IMR-90 (cell line): ENCODE measurements at regions not wholly inside any gene's neighbourhood (a gene's known extent, or its start where the extent isn't known, plus 50 kb on each side); places are given as distances from the start of the nearest gene placed in this dataset.

Experiments
- ATAC-seq: fragments of 200-7000 bp; cut with Tn5 transposase; 2 replicates; pipeline ENCODE4 v1.9.1; 2020; ENCODE audit warnings: low read depth, mild to moderate bottlenecking, moderate library complexity
- BruUV-seq: library from RNA; stranded (reverse); fragments of 400-500 nt; replicated peaks from 2 replicates; lab custom pipeline; 2021; lab: Mats Ljungman, UMichigan
- CTCF ChIA-PET: fragments of 300-600 bp; formaldehyde crosslinking; extraction: SDS; loops from one replicate; lab custom pipeline; 2021; ENCODE audit warnings: antibody characterized with exemption; lab: Yijun Ruan, JAX
- POLR2A ChIA-PET: fragments of 300-600 bp; sonication (Branson Sonifier 250); formaldehyde crosslinking; loops from one replicate; lab custom pipeline; 2022; ENCODE audit warnings: antibody characterized with exemption; ENCODE audit not compliant: unreplicated experiment; lab: Charles Lee
- DNase-seq: peaks from one replicate; pipeline ENCODE4 v3.0.0; 2013
- H2AFZ ChIP-seq: replicated peaks from 2 replicates; pipeline ENCODE3; 2013; ENCODE audit warnings: low read length, mild to moderate bottlenecking; ENCODE audit not compliant: poor library complexity
- H2AK5ac ChIP-seq: 2 replicates; pipeline ENCODE4 v1.6.1; 2013; ENCODE audit warnings: low read depth, low read length, inconsistent platforms
- H2AK9ac ChIP-seq: replicated peaks from 2 replicates; pipeline ENCODE3; 2013; ENCODE audit warnings: mild to moderate bottlenecking, low read depth, low read length, moderate library complexity; ENCODE audit not compliant: poor library complexity
- H2BK120ac ChIP-seq: 2 replicates; pipeline ENCODE4 v1.6.1; 2013; ENCODE audit warnings: low read depth, low read length, inconsistent platforms
- H2BK15ac ChIP-seq: 3 replicates; pipeline ENCODE4 v1.6.1; 2013; ENCODE audit warnings: low read depth, low read length, inconsistent platforms
- H2BK20ac ChIP-seq: 2 replicates; pipeline ENCODE4 v1.6.1; 2013; ENCODE audit warnings: low read depth, mild to moderate bottlenecking, inconsistent platforms, low read length, moderate library complexity
- H2BK5ac ChIP-seq: 2 replicates; pipeline ENCODE4 v1.6.1; 2013; ENCODE audit warnings: mild to moderate bottlenecking, low read depth, low read length, inconsistent platforms; ENCODE audit not compliant: poor library complexity, severe bottlenecking
- H3K14ac ChIP-seq: replicated peaks from 2 replicates; pipeline ENCODE4 v1.6.1; 2013; ENCODE audit warnings: low read depth, low read length, inconsistent platforms
- H3K18ac ChIP-seq: 2 replicates; pipeline ENCODE4 v1.6.1; 2013; ENCODE audit warnings: low read depth, low read length, control low read depth
- H3K23ac ChIP-seq: 2 replicates; pipeline ENCODE4 v1.6.1; 2013; ENCODE audit warnings: low read depth, low read length, inconsistent platforms
- H3K27ac ChIP-seq: 2 replicates; pipeline ENCODE4 v1.5.1; 2013; ENCODE audit warnings: mild to moderate bottlenecking, control low read depth, low read length; ENCODE audit not compliant: insufficient read depth
- H3K27me3 ChIP-seq: 2 replicates; pipeline ENCODE4 v1.6.1; 2013; ENCODE audit warnings: low read length; ENCODE audit not compliant: control insufficient read depth, insufficient read depth
- H3K36me3 ChIP-seq: 2 replicates; pipeline ENCODE4 v1.6.1; 2013; ENCODE audit warnings: low read length, mixed read lengths; ENCODE audit not compliant: control insufficient read depth, insufficient read depth
- H3K4ac ChIP-seq: 2 replicates; pipeline ENCODE4 v1.6.1; 2013; ENCODE audit warnings: low read depth, low read length, inconsistent platforms
- H3K4me1 ChIP-seq: 2 replicates; pipeline ENCODE4 v1.6.1; 2013; ENCODE audit warnings: low read length, mixed read lengths; ENCODE audit not compliant: control insufficient read depth, insufficient read depth
- H3K4me2 ChIP-seq: 2 replicates; pipeline ENCODE4 v1.6.1; 2013; ENCODE audit warnings: low read depth, mild to moderate bottlenecking, control low read depth, low read length, moderate library complexity
- H3K4me3 ChIP-seq: 2 replicates; pipeline ENCODE4 v1.5.1; 2013; ENCODE audit warnings: low read depth, mild to moderate bottlenecking, control low read depth, low read length, moderate library complexity; ENCODE audit not compliant: insufficient read depth
- H3K56ac ChIP-seq: 2 replicates; pipeline ENCODE4 v1.6.1; 2013; ENCODE audit warnings: low read length, inconsistent platforms; ENCODE audit not compliant: insufficient read depth; ENCODE audit errors: extremely low read depth
- H3K79me1 ChIP-seq, 2 experiments: 2 replicates each; pipeline ENCODE4 v1.6.1; 2013; ENCODE audit warnings: low read length in 2 of 2, inconsistent platforms in 1 of 2, low read depth in 1 of 2
- H3K9ac ChIP-seq: 2 replicates; pipeline ENCODE4 v1.6.1; 2013; ENCODE audit warnings: low read depth, low read length, control low read depth
- H3K9me1 ChIP-seq: 2 replicates; pipeline ENCODE4 v1.6.1; 2013; ENCODE audit warnings: low read length, inconsistent platforms; ENCODE audit not compliant: insufficient read depth
- H3K9me3 ChIP-seq: 2 replicates; pipeline ENCODE4 v1.6.1; 2013; ENCODE audit warnings: low read length; ENCODE audit not compliant: control insufficient read depth, insufficient read depth
- H4K20me1 ChIP-seq: 2 replicates; pipeline ENCODE4 v1.6.1; 2013; ENCODE audit warnings: low read length, inconsistent platforms; ENCODE audit not compliant: insufficient read depth
- H4K5ac ChIP-seq: 2 replicates; pipeline ENCODE4 v1.6.1; 2013; ENCODE audit warnings: mild to moderate bottlenecking, low read depth, low read length, control low read depth
- H4K8ac ChIP-seq, 2 experiments: 2 replicates each; pipeline ENCODE4 v1.6.1; 2013; ENCODE audit warnings: low read depth in 2 of 2, low read length in 2 of 2, control low read depth in 1 of 2, inconsistent platforms in 1 of 2
- H4K91ac ChIP-seq: 2 replicates; pipeline ENCODE4 v1.6.1; 2013; ENCODE audit warnings: low read depth, low read length, inconsistent platforms; ENCODE audit not compliant: insufficient read depth
- BHLHE40 ChIP-seq: fragments of 150-350 bp; IDR thresholded peaks from 2 replicates; pipeline ENCODE4 v1.6.1; 2016; ENCODE audit warnings: mild to moderate bottlenecking, low read depth, low read length
- CEBPB ChIP-seq: IDR thresholded peaks from 2 replicates; pipeline ENCODE4 v1.6.1; 2012; ENCODE audit warnings: low read depth, low read length, improper control_type of control experiment
- CHD1 ChIP-seq: IDR thresholded peaks from 2 replicates; pipeline ENCODE4 v1.6.1; 2012; ENCODE audit warnings: low read depth, low read length, improper control_type of control experiment
- CTCF ChIP-seq: conservative IDR thresholded peaks from 2 replicates; pipeline ENCODE4 v1.5.1; 2012; ENCODE audit warnings: mild to moderate bottlenecking, low read depth, low read length, improper control_type of control experiment
- ELK1 ChIP-seq: fragments of 150-350 bp; IDR thresholded peaks from 2 replicates; pipeline ENCODE4 v1.6.1; 2016; ENCODE audit warnings: low read depth, mild to moderate bottlenecking, low read length, moderate library complexity, borderline replicate concordance
- FOS ChIP-seq: fragments of 150-350 bp; IDR thresholded peaks from 2 replicates; pipeline ENCODE4 v1.6.1; 2016; ENCODE audit warnings: low read depth, low read length
- MAFK ChIP-seq: IDR thresholded peaks from 2 replicates; pipeline ENCODE4 v1.6.1; 2012; ENCODE audit warnings: low read depth, low read length, improper control_type of control experiment
- MAZ ChIP-seq: IDR thresholded peaks from 2 replicates; pipeline ENCODE4 v1.6.1; 2012; ENCODE audit warnings: low read depth, mild to moderate bottlenecking, low read length, improper control_type of control experiment, moderate library complexity, borderline replicate concordance
- MXI1 ChIP-seq: IDR thresholded peaks from 2 replicates; pipeline ENCODE4 v1.6.1; 2012; ENCODE audit warnings: low read depth, mild to moderate bottlenecking, low read length, moderate library complexity, borderline replicate concordance
- NFE2L2 ChIP-seq: fragments of 150-350 bp; IDR thresholded peaks from 2 replicates; pipeline ENCODE4 v1.6.1; 2016; ENCODE audit warnings: low read depth, mild to moderate bottlenecking, low read length
- POLR2A ChIP-seq: IDR thresholded peaks from 2 replicates; pipeline ENCODE4 v1.6.1; 2012; ENCODE audit warnings: mild to moderate bottlenecking, low read depth, low read length
- RAD21 ChIP-seq: IDR thresholded peaks from 2 replicates; pipeline ENCODE4 v1.6.1; 2012; ENCODE audit warnings: low read length, improper control_type of control experiment
- RCOR1 ChIP-seq: IDR thresholded peaks from 2 replicates; pipeline ENCODE4 v1.6.1; 2012; ENCODE audit warnings: mild to moderate bottlenecking, low read length, improper control_type of control experiment; ENCODE audit not compliant: insufficient replicate concordance
- RFX5 ChIP-seq: IDR thresholded peaks from 2 replicates; pipeline ENCODE4 v1.8.0; 2012; ENCODE audit warnings: low read depth, mild to moderate bottlenecking, low read length, moderate library complexity
- SMC3 ChIP-seq: fragments of 150-350 bp; IDR thresholded peaks from 2 replicates; pipeline ENCODE4 v1.6.1; 2016; ENCODE audit warnings: low read depth, mild to moderate bottlenecking, antibody characterized with exemption, low read length, moderate library complexity
- USF2 ChIP-seq: fragments of 150-350 bp; IDR thresholded peaks from 2 replicates; pipeline ENCODE4 v1.6.1; 2017; ENCODE audit warnings: mild to moderate bottlenecking, antibody characterized with exemption, low read length, low read depth
- WGBS, 2 experiments: methylation state at CpG; one replicate each; pipeline versions ENCODE4 v1.1.5 to v1.1.7; 2013; ENCODE audit warnings: missing lambda C conversion rate in 2 of 2; ENCODE audit not compliant: insufficient read length in 1 of 2; ENCODE audit errors: extremely low coverage in 2 of 2; 5-methylcytosine and 5-hydroxymethylcytosine counted together
- dilution Hi-C: fragments of 300-500 bp; cut with HindIII; formaldehyde crosslinking; loops from one replicate; pipeline ENCODE4 v1.14.3; 2018; ENCODE audit warnings: low sequenced_read_pairs; ENCODE audit not compliant: unreplicated experiment
- in situ Hi-C: fragments of 300-500 bp; cut with MboI; formaldehyde crosslinking; loops from 3 replicates; pipeline ENCODE4 v1.14.3; 2019; ENCODE audit warnings: low sequenced_read_pairs, inconsistent platforms, mixed read lengths
- intact Hi-C: fragments of 100-400 bp; cut with micrococcal nuclease; formaldehyde crosslinking; loops from 2 replicates; pipeline ENCODE4 v1.10.0; 2022

GRCh38 chr3:6097021-6097420 is 763.9 kb upstream of the GRM7 start:
- Histone ChIP-seq H3K23ac (no peak overlapping the region), H2BK120ac (no peak overlapping the region), H3K27me3 (no peaks in the 10 kb centered on the region), H3K9me1 (no peaks in the 10 kb centered on the region), H3K14ac (no peak overlapping the region), H3K4me3 (no peak overlapping the region), H3K36me3 (no peaks in the 10 kb centered on the region), H3K4me2 (no peak overlapping the region), H4K20me1 (no peaks in the 10 kb centered on the region), H3K4me1 (no peaks in the 10 kb centered on the region), H4K91ac (no peak overlapping the region), H3K27ac (no peak overlapping the region), H4K8ac (no peak overlapping the region), H3K9ac (no peak overlapping the region), H2BK5ac (no peak overlapping the region), H2BK20ac (no peak overlapping the region), H4K5ac (no peak overlapping the region), H3K56ac (no peak overlapping the region), H2AFZ (no peak overlapping the region), H2AK5ac (no peak overlapping the region), H3K4ac (no peak overlapping the region), H3K9me3 (peaks cover 2% of the 10 kb centered on the region), H2AK9ac (no peak overlapping the region), H3K79me1 (no peaks in the 10 kb centered on the region), H2BK15ac (no peak overlapping the region), H3K18ac (no peak overlapping the region)
- no TSS peak for BruUV-seq
- DNase-seq = no peak
- ATAC-seq = no peak
- WGBS, 2 experiments = no CpG with 5 or more reads among the region's 2 CpGs
- intact Hi-C loops = no loop called here
- CTCF ChIA-PET = no interaction called here
- dilution Hi-C loops = no loop called here
- TF ChIP-seq CTCF (no peak), CHD1 (no peak), BHLHE40 (no peak), RAD21 (no peak), RFX5 (no peak), FOS (no peak), NFE2L2 (no peak), POLR2A (no peak), ELK1 (no peak), MAFK (no peak), RCOR1 (no peak), CEBPB (no peak), USF2 (no peak), MXI1 (no peak), MAZ (no peak), SMC3 (no peak)
- in situ Hi-C loops = no loop called here
- POLR2A ChIA-PET = no interaction called here
